HL-60 (cell line): ENCODE measurements at regions not wholly inside any gene's neighbourhood (a gene's known extent, or its start where the extent isn't known, plus 50 kb on each side); places are given as distances from the start of the nearest gene placed in this dataset.

Experiments
- POLR2AphosphoS5 ChIP-seq: IDR thresholded peaks from 2 replicates; pipeline ENCODE4 v1.6.1; 2012; ENCODE audit warnings: low read depth
- REST ChIP-seq: IDR thresholded peaks from 2 replicates; pipeline ENCODE4 v1.6.1; 2012; ENCODE audit warnings: low read depth; ENCODE audit not compliant: insufficient replicate concordance
- SPI1 ChIP-seq: IDR thresholded peaks from 2 replicates; pipeline ENCODE4 v1.6.1; 2012; ENCODE audit warnings: low read depth, mild to moderate bottlenecking, borderline replicate concordance
- TF ChIP-seq, protein P1 (sequence below): IDR thresholded peaks from one replicate; pipeline ENCODE4 v1.5.1; 2011; ENCODE audit warnings: low read length, control low read depth, inconsistent platforms; ENCODE audit not compliant: insufficient read depth

GRCh38 chr1:188122646-188123045 lies 1293.9 kb downstream of the PLA2G4A start:
- TF ChIP-seq, protein P1, sequence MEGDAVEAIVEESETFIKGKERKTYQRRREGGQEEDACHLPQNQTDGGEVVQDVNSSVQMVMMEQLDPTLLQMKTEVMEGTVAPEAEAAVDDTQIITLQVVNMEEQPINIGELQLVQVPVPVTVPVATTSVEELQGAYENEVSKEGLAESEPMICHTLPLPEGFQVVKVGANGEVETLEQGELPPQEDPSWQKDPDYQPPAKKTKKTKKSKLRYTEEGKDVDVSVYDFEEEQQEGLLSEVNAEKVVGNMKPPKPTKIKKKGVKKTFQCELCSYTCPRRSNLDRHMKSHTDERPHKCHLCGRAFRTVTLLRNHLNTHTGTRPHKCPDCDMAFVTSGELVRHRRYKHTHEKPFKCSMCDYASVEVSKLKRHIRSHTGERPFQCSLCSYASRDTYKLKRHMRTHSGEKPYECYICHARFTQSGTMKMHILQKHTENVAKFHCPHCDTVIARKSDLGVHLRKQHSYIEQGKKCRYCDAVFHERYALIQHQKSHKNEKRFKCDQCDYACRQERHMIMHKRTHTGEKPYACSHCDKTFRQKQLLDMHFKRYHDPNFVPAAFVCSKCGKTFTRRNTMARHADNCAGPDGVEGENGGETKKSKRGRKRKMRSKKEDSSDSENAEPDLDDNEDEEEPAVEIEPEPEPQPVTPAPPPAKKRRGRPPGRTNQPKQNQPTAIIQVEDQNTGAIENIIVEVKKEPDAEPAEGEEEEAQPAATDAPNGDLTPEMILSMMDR, result no peak
- TF ChIP-seq SPI1 (no peak), POLR2AphosphoS5 (no peak), REST (no peak)
